ENCODE measurements at regions not wholly inside any gene's neighbourhood (a gene's known extent, or its start where the extent isn't known, plus 50 kb on each side); places are given as distances from the start of the nearest gene placed in this dataset.

DNA sequence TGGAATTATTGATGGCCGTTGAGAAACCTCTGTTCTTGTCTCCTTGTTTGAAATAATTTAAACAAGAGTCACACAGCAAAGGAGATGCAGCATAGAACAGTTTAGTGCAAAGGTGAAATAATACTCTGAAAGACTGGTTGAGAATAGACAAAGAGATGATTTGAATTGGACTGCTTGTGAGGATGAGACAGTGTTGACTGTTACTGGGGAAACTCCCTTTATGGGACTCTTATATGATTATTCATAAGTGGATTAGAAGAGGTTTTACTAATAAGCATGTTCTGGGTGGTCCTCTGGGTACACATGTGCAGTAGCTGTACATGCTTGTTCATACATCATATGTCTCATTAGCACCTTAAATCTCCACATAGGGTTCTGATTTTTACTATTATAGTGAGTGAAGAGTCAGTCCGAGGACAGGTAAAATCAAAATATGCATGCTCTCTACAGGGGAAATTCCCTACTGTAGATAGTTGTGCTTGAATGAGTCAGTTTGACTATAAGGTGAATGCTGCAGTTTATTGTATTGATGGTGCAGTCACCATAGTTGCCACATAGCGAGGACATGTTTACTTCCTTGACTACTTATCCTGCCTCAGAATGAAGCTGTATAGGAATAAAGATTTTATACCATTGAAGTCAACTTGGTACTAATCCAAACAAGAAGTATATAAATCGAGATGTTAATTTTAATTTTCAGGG lies 498.7 kb downstream of the CNTN6 start:
- no peaks in the 10 kb centered on the region for H3K27me3 Mint-ChIP-seq
- H3K4me3 Mint-ChIP-seq (ENCODE audit: low read depth) = no peak overlapping the region
- DNase-seq (ENCODE audit: low spot score, unreplicated experiment) = no peak
- H3K9me3 Mint-ChIP-seq (ENCODE audit: low read depth) = peaks cover 19% of the 10 kb centered on the region
- no peak overlapping the region for H3K27ac Mint-ChIP-seq
- no peaks in the 10 kb centered on the region for H3K36me3 Mint-ChIP-seq (ENCODE audit: insufficient read depth)
- H3K4me1 Mint-ChIP-seq (ENCODE audit: low read depth) = no peaks in the 10 kb centered on the region
- TF ChIP-seq, protein P1, sequence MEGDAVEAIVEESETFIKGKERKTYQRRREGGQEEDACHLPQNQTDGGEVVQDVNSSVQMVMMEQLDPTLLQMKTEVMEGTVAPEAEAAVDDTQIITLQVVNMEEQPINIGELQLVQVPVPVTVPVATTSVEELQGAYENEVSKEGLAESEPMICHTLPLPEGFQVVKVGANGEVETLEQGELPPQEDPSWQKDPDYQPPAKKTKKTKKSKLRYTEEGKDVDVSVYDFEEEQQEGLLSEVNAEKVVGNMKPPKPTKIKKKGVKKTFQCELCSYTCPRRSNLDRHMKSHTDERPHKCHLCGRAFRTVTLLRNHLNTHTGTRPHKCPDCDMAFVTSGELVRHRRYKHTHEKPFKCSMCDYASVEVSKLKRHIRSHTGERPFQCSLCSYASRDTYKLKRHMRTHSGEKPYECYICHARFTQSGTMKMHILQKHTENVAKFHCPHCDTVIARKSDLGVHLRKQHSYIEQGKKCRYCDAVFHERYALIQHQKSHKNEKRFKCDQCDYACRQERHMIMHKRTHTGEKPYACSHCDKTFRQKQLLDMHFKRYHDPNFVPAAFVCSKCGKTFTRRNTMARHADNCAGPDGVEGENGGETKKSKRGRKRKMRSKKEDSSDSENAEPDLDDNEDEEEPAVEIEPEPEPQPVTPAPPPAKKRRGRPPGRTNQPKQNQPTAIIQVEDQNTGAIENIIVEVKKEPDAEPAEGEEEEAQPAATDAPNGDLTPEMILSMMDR (IDR thresholded peaks at IDR 0.05; ENCODE audit: unreplicated experiment) = no peak

DNA sequence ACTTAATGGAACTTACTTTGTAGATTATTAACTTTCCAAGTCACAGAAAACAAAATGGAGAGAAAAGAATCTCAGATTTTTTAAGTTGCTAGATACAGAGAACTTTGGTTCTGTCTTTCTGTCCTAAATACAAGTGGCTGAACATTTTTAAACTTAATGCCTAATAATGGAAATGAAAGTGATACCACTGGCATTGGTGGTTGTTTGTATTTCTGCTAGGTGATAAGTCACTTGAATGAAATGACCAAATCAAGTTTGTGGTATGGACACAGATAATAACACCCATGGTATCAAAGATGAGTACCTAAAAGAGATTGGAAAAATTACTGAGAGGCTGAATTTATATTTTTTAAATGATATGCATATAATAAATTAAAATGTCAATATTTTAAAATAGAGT lies 502.1 kb downstream of the CNTN6 start:
- no peaks in the 10 kb centered on the region for H3K4me1 Mint-ChIP-seq (ENCODE audit: low read depth)
- peaks cover 6% of the 10 kb centered on the region for H3K9me3 Mint-ChIP-seq (ENCODE audit: low read depth)
- no peaks in the 10 kb centered on the region for H3K36me3 Mint-ChIP-seq (ENCODE audit: insufficient read depth)
- H3K27ac Mint-ChIP-seq = no peak overlapping the region
- no peak overlapping the region for H3K4me3 Mint-ChIP-seq (ENCODE audit: low read depth)
- TF ChIP-seq, protein P1 (IDR thresholded peaks at IDR 0.05; ENCODE audit: unreplicated experiment) = no peak
- DNase-seq (ENCODE audit: low spot score, unreplicated experiment) = no peak
- H3K27me3 Mint-ChIP-seq = no peaks in the 10 kb centered on the region

DNA sequence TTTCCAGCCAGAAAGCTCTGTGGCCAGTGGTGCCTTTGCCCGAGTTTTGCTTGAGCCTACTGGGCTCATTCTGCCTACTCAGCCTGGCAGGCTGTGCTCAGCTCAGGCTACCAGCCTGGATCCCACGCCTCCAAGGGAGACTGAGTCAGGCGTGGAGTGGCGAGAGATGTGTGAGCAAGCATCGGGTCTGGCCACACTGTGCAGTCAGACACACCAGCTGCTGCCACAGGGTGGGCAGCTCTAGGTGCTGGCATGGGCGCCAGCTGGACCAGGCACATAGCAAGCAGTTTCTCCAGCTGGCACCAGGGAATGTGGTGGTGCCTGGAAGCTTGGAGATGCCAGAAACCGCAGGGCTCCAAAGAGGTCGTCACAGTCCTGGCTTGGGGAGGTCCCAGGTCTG lies 498.5 kb upstream of the CNTN4 start:
- no peaks in the 10 kb centered on the region for H3K27me3 Mint-ChIP-seq
- TF ChIP-seq, protein P1 (IDR thresholded peaks at IDR 0.05; ENCODE audit: unreplicated experiment) = no peak
- no peak overlapping the region for H3K27ac Mint-ChIP-seq
- H3K4me3 Mint-ChIP-seq (ENCODE audit: low read depth) = no peak overlapping the region
- H3K4me1 Mint-ChIP-seq (ENCODE audit: low read depth) = peaks cover 5% of the 10 kb centered on the region
- no peaks in the 10 kb centered on the region for H3K9me3 Mint-ChIP-seq (ENCODE audit: low read depth)
- DNase-seq (ENCODE audit: low spot score, unreplicated experiment) = no peak
- H3K36me3 Mint-ChIP-seq (ENCODE audit: insufficient read depth) = no peaks in the 10 kb centered on the region

DNA sequence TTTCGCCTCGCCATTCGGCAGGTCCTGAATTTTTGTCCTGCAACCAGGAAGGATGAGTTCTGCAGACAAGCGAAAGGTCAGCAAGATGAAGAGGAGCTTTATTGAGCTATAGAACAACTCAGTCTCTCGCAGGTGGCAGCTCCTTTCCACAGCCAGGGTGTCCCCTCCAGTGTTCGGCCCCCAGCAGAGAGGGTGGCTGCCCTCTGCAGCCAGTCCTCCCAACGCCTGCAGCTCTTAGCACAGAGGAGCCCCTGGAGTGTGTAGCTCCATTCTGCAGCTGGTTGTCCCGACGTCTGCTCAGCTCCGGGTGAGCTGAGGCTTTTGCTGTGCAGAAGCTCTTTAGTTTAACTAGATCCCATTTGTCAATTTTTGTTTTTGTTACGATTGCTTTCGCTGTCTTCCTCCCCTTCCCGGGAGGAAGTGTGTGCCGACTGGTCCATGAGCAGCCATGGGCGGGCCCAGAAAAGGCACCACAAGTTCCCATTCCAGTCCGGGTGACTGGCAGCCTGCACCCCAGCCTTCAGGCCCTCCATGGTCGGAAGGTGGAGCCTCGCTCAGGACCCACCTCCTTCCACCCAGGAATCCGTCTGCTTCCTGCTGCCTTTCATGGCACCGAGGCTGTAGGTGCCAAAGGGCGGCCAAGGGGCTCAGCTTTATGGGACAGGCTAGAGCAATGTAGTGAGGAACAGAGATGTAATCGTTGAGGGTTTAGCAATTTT lies 497.8 kb upstream of the CNTN4 start:
- no peak for DNase-seq (ENCODE audit: low spot score, unreplicated experiment)
- H3K9me3 Mint-ChIP-seq (ENCODE audit: low read depth) = no peaks in the 10 kb centered on the region
- no peaks in the 10 kb centered on the region for H3K36me3 Mint-ChIP-seq (ENCODE audit: insufficient read depth)
- TF ChIP-seq, protein P1 (IDR thresholded peaks at IDR 0.05; ENCODE audit: unreplicated experiment) = no peak
- H3K4me1 Mint-ChIP-seq (ENCODE audit: low read depth) = peaks cover 5% of the 10 kb centered on the region
- no peak overlapping the region for H3K4me3 Mint-ChIP-seq (ENCODE audit: low read depth)
- H3K27ac Mint-ChIP-seq = no peak overlapping the region
- H3K27me3 Mint-ChIP-seq = no peaks in the 10 kb centered on the region

DNA sequence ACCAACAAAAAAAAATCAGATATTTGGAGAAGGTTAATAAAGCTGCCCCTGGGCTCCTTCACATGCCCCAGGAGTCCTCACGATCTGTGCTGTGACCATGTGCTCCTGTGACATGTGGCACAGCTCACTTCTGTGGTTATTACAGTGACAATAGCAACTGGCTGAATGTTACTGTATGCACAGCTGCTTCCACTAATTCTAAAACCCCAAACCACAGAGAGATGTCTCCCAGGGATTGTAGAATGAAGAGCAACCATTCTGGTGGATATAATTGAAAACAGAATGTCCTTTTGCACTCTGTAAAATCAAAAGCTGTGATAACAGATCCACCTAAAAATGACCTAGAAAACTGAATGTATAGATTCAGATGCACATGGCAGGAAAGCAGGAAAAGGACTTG lies 489.2 kb upstream of the CNTN4 start:
- DNase-seq (ENCODE audit: low spot score, unreplicated experiment) = no peak
- Mint-ChIP-seq H3K9me3 (ENCODE audit: low read depth) (no peaks in the 10 kb centered on the region), H3K4me1 (ENCODE audit: low read depth) (peaks cover 2% of the 10 kb centered on the region), H3K36me3 (ENCODE audit: insufficient read depth) (no peaks in the 10 kb centered on the region), H3K27me3 (no peaks in the 10 kb centered on the region), H3K4me3 (ENCODE audit: low read depth) (no peak overlapping the region), H3K27ac (no peak overlapping the region)
- TF ChIP-seq, protein P1 (IDR thresholded peaks at IDR 0.05; ENCODE audit: unreplicated experiment) = no peak

Measured in progenitor cell of endocrine pancreas (in vitro differentiated cells).